Astrocyte (in vitro differentiated cells and primary cell): ENCODE measurements at regions not wholly inside any gene's neighbourhood (a gene's known extent, or its start where the extent isn't known, plus 50 kb on each side); places are given as distances from the start of the nearest gene placed in this dataset.

ENCODE experiments used
- DNase-seq: peaks from one replicate; pipeline ENCODE4 v3.0.0-alpha.2; 2010; ENCODE audit warnings: low read depth
- FAIRE-seq: peaks from 2 replicates; lab custom pipeline; 2011; peaks lifted over from hg19 to GRCh38; lab: Jason Lieb, UNC
- H2AFZ ChIP-seq: 2 replicates; pipeline ENCODE4 v1.6.0; 2012; ENCODE audit warnings: low read depth, low read length, inconsistent platforms
- H3K27ac ChIP-seq: 2 replicates; pipeline ENCODE4 v1.5.1; 2011; ENCODE audit warnings: low read depth, low read length, inconsistent platforms
- H3K27me3 ChIP-seq: 2 replicates; pipeline ENCODE4 v1.6.0; 2011; ENCODE audit warnings: low read length, inconsistent platforms; ENCODE audit not compliant: insufficient read depth
- H3K36me3 ChIP-seq: 2 replicates; pipeline ENCODE4 v1.5.1; 2011; ENCODE audit warnings: low read length, inconsistent platforms; ENCODE audit not compliant: insufficient read depth
- H3K4me1 ChIP-seq: 2 replicates; pipeline ENCODE4 v1.5.1; 2011; ENCODE audit warnings: low read length, inconsistent platforms; ENCODE audit not compliant: insufficient read depth
- H3K4me2 ChIP-seq: 2 replicates; pipeline ENCODE4 v1.6.0; 2012; ENCODE audit warnings: low read length, inconsistent platforms
- H3K4me3 ChIP-seq: 2 replicates; pipeline ENCODE4 v1.5.1; 2011; ENCODE audit warnings: low read depth, mild to moderate bottlenecking, low read length, inconsistent platforms; ENCODE audit not compliant: insufficient read depth
- H3K79me2 ChIP-seq: 2 replicates; pipeline ENCODE4 v1.6.0; 2012; ENCODE audit warnings: mild to moderate bottlenecking, low read length, inconsistent platforms; ENCODE audit not compliant: insufficient read depth
- H3K9ac ChIP-seq: 2 replicates; pipeline ENCODE4 v1.6.0; 2012; ENCODE audit warnings: mild to moderate bottlenecking, low read length, inconsistent platforms
- H3K9me3 ChIP-seq: 2 replicates; pipeline ENCODE4 v1.5.1; 2012; ENCODE audit warnings: low read depth, mild to moderate bottlenecking, low read length, inconsistent platforms; ENCODE audit not compliant: insufficient read depth
- H4K20me1 ChIP-seq: 2 replicates; pipeline ENCODE4 v1.6.0; 2012; ENCODE audit warnings: low read length, inconsistent platforms; ENCODE audit not compliant: insufficient read depth
- H3K27ac Mint-ChIP-seq: one replicate; pipeline ENCODE4 v1.8.0; 2021; ENCODE audit warnings: mild to moderate bottlenecking, mixed read lengths; ENCODE audit not compliant: unreplicated experiment
- H3K27me3 Mint-ChIP-seq: one replicate; pipeline ENCODE4 v1.8.0; 2021; ENCODE audit warnings: low read depth, mixed read lengths; ENCODE audit not compliant: unreplicated experiment
- H3K36me3 Mint-ChIP-seq: one replicate; pipeline ENCODE4 v1.8.0; 2021; ENCODE audit warnings: low read depth, mixed read lengths; ENCODE audit not compliant: unreplicated experiment
- H3K4me1 Mint-ChIP-seq: one replicate; pipeline ENCODE4 v1.8.0; 2021; ENCODE audit warnings: low read depth, mixed read lengths; ENCODE audit not compliant: unreplicated experiment
- H3K4me3 Mint-ChIP-seq: one replicate; pipeline ENCODE4 v1.8.0; 2021; ENCODE audit warnings: mild to moderate bottlenecking, moderate library complexity, mixed read lengths; ENCODE audit not compliant: unreplicated experiment
- H3K9me3 Mint-ChIP-seq: one replicate; pipeline ENCODE4 v1.8.0; 2021; ENCODE audit warnings: mild to moderate bottlenecking, mixed read lengths; ENCODE audit not compliant: unreplicated experiment
- EZH2 ChIP-seq: IDR thresholded peaks from 2 replicates; pipeline ENCODE4 v1.6.1; 2012; ENCODE audit warnings: mild to moderate bottlenecking, low read length, inconsistent platforms; ENCODE audit not compliant: insufficient read depth
- TF ChIP-seq, protein P1 (sequence below): IDR thresholded peaks from 2 replicates; pipeline ENCODE4 v1.5.1; 2011; ENCODE audit warnings: low read depth, mild to moderate bottlenecking, inconsistent platforms, low read length, moderate library complexity; ENCODE audit not compliant: insufficient read depth

DNA sequence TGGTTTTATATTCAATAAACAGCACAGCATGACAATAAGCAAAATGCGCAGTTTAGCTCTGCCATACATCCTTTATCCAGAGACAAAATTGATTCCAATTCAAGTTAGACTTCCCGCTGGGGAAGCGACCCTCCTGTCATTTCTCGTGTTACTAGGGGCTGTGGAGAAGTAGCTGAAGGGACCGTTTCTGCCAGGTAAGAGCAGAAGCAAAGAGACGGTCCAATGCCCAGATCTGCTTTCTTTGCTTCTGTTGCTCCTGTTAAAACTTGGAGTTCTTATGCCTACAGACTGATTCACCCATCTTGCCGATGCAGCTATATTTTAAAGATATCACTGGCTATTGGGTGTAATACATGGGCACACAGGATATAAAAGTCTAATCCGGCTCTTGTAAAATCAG lies 156.8 kb upstream of the AVPR1A start:
- no peak overlapping the region for H3K4me3 Mint-ChIP-seq
- FAIRE-seq, result no peak

DNA sequence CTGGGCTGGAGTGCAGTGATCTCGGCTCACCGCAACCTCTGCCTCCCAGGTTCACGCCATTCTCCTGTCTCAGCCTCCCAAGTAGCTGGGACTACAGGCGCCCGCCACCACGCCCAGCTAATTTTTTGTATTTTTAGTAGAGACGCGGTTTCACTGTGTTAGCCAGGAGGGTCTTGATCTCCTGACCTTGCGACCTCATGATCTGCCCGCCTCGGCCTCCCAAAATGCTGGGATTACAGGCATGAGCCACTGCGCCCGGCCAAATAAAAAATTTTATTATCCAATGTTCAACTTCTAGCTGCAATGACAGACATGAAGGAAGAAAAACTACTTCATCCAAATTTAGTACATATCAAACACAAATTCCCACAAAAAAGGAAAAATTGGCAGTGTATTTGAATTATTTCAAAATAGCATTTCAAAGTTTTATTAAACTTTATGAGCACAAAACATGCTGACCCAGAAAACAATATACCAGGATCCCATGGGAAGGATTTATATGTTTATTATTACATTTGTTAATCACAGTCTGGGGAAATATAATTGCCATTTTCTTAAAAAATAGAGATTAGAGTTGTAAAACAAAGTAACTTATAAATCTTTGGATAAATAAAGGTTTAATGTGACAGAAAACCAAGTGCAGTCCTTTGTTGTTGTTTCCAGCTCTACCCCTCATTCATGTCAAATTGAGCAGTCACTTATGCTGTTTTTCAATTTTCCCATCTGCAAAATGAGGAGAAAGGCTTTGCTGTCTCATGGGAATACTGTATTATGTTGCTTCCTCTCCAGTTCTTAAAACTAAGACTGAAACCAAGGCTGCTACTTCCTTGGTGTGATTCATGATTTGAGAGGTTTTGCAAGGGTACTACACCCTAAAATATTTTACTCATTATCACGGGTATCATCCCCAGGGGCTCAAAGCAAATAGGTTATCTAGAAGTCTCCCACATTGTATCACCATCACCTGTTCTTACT lies 155.2 kb upstream of the AVPR1A start:
- Histone ChIP-seq H3K9ac (no peak overlapping the region), H3K4me1 (peaks cover 12% of the 10 kb centered on the region), H3K36me3 (no peaks in the 10 kb centered on the region), H3K4me3 (no peak overlapping the region), H3K27me3 (no peaks in the 10 kb centered on the region), H2AFZ (no peak overlapping the region), H3K79me2 (no peaks in the 10 kb centered on the region), H3K27ac (no peak overlapping the region), H4K20me1 (no peaks in the 10 kb centered on the region), H3K9me3 (no peaks in the 10 kb centered on the region), H3K4me2 (no peak overlapping the region)
- no peak for TF ChIP-seq EZH2
- TF ChIP-seq, protein P1, sequence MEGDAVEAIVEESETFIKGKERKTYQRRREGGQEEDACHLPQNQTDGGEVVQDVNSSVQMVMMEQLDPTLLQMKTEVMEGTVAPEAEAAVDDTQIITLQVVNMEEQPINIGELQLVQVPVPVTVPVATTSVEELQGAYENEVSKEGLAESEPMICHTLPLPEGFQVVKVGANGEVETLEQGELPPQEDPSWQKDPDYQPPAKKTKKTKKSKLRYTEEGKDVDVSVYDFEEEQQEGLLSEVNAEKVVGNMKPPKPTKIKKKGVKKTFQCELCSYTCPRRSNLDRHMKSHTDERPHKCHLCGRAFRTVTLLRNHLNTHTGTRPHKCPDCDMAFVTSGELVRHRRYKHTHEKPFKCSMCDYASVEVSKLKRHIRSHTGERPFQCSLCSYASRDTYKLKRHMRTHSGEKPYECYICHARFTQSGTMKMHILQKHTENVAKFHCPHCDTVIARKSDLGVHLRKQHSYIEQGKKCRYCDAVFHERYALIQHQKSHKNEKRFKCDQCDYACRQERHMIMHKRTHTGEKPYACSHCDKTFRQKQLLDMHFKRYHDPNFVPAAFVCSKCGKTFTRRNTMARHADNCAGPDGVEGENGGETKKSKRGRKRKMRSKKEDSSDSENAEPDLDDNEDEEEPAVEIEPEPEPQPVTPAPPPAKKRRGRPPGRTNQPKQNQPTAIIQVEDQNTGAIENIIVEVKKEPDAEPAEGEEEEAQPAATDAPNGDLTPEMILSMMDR, result no peak
- Mint-ChIP-seq H3K27me3 (no peaks in the 10 kb centered on the region), H3K4me3 (no peak overlapping the region), H3K4me1 (peaks cover 27% of the 10 kb centered on the region), H3K36me3 (no peaks in the 10 kb centered on the region), H3K27ac (no peak overlapping the region), H3K9me3 (peaks cover 7% of the 10 kb centered on the region)
- FAIRE-seq, result no peak
- DNase-seq, result no peak

More for the DNA sequence above, 156.8 kb upstream of the AVPR1A start:
- Histone ChIP-seq H3K9ac (no peak overlapping the region), H3K4me3 (no peak overlapping the region), H3K36me3 (no peaks in the 10 kb centered on the region), H3K79me2 (no peaks in the 10 kb centered on the region), H3K9me3 (no peaks in the 10 kb centered on the region), H2AFZ (no peak overlapping the region), H3K4me1 (peaks cover 2% of the 10 kb centered on the region), H4K20me1 (no peaks in the 10 kb centered on the region), H3K27me3 (no peaks in the 10 kb centered on the region), H3K27ac (no peak overlapping the region), H3K4me2 (no peak overlapping the region)
- Mint-ChIP-seq H3K27ac (no peak overlapping the region), H3K9me3 (peaks cover 7% of the 10 kb centered on the region), H3K36me3 (no peaks in the 10 kb centered on the region), H3K27me3 (no peaks in the 10 kb centered on the region), H3K4me1 (peaks cover 12% of the 10 kb centered on the region)
- TF ChIP-seq EZH2, result no peak
- TF ChIP-seq, protein P1, result no peak
- DNase-seq, result no peak

DNA sequence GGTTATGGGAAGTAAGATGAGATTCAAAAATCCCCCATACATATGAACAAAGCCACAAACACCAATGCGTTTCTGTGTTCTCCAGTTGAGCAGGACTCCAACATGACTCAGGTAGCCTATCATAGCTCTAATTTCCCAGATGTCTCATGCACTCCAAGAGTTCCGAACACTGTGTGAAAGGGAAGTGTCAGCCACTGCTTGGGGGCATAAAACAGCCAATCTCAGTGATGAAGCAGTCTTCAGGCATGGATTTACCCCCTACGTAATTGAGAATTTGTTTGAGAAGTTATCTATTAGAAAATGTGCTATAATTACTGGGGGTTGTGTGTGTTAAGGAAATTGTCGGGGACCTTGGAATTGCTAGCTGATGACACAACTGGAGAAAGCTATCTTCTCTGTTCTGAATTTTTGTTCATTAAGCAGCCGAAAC lies 153.9 kb upstream of the AVPR1A start:
- no peak overlapping the region for H3K27ac ChIP-seq
- H3K79me2 ChIP-seq, result no peaks in the 10 kb centered on the region
- H3K9ac ChIP-seq, result no peak overlapping the region
- H3K27me3 ChIP-seq, result no peaks in the 10 kb centered on the region
- TF ChIP-seq EZH2, result no peak
- TF ChIP-seq, protein P1, result no peak
- Mint-ChIP-seq H3K36me3 (no peaks in the 10 kb centered on the region), H3K27me3 (no peaks in the 10 kb centered on the region), H3K27ac (no peak overlapping the region), H3K4me3 (no peak overlapping the region), H3K9me3 (peaks cover 3% of the 10 kb centered on the region), H3K4me1 (peaks cover 27% of the 10 kb centered on the region)
- H4K20me1 ChIP-seq, result no peaks in the 10 kb centered on the region
- H2AFZ ChIP-seq, result peak overlapping the region; percentile 7
- DNase-seq, result no peak
- H3K36me3 ChIP-seq, result no peaks in the 10 kb centered on the region
- no peak overlapping the region for H3K4me3 ChIP-seq
- H3K4me1 ChIP-seq, result peaks cover 12% of the 10 kb centered on the region
- no peak for FAIRE-seq
- H3K4me2 ChIP-seq, result no peak overlapping the region
- H3K9me3 ChIP-seq, result no peaks in the 10 kb centered on the region
